ENCODE measurements at regions not wholly inside any gene's neighbourhood (a gene's known extent, or its start where the extent isn't known, plus 50 kb on each side); places are given as distances from the start of the nearest gene placed in this dataset.

DNA sequence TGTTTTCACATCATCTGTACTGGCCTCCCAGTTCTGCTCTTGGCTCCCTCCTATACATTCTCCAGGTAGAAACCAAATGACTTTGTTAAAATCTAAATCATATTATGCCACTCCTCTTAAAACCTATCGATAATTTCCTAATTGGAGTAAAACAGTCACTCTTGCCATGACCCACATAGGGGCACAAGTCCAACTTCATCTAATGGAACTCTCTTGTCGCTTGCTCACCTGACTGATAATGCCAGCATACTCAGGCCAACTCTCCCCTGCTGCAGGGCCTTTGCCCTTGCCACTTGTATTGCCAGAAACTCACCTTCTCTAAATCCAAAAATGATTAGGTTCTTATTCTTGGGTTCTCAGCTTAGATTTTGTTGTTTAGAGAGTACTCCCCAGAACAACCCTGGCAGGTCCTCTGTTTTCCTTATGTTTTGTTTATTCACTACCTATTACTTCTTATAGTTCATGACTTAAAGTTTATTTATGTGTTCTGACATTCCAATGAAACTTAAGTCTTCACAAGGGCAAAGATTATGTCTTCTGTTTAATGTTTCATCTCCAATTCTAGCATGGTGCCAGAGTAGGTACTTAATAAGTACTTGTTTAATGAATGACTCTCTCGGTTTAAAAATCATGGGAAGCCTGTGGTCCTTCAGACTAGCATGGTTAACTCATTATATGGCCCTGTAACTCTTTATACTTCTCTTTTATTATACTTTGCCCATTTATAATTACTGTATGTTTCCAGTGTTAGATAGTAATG lies 345.9 kb upstream of the SMIM30 start:
- intact Hi-C loops (cut with micrococcal nuclease; ENCODE audit: unreplicated experiment): no loop called here
- TF ChIP-seq, protein P1, sequence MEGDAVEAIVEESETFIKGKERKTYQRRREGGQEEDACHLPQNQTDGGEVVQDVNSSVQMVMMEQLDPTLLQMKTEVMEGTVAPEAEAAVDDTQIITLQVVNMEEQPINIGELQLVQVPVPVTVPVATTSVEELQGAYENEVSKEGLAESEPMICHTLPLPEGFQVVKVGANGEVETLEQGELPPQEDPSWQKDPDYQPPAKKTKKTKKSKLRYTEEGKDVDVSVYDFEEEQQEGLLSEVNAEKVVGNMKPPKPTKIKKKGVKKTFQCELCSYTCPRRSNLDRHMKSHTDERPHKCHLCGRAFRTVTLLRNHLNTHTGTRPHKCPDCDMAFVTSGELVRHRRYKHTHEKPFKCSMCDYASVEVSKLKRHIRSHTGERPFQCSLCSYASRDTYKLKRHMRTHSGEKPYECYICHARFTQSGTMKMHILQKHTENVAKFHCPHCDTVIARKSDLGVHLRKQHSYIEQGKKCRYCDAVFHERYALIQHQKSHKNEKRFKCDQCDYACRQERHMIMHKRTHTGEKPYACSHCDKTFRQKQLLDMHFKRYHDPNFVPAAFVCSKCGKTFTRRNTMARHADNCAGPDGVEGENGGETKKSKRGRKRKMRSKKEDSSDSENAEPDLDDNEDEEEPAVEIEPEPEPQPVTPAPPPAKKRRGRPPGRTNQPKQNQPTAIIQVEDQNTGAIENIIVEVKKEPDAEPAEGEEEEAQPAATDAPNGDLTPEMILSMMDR (IDR thresholded peaks at IDR 0.05; ENCODE audit: unreplicated experiment): no peak
- Mint-ChIP-seq H3K27ac (ENCODE audit: unreplicated experiment) (no peak overlapping the region), H3K36me3 (ENCODE audit: insufficient read depth, unreplicated experiment) (no peaks in the 10 kb centered on the region), H3K4me1 (ENCODE audit: low read depth, unreplicated experiment) (no peaks in the 10 kb centered on the region), H3K4me3 (ENCODE audit: low read depth, unreplicated experiment) (no peak overlapping the region), H3K27me3 (ENCODE audit: unreplicated experiment) (no peaks in the 10 kb centered on the region), H3K9me3 (ENCODE audit: low read depth, unreplicated experiment) (peaks cover 24% of the 10 kb centered on the region)
- no TSS peak for BruUV-seq (replicated peaks)
- DNase-seq: no peak
- CTCF ChIA-PET: no interaction called here

DNA sequence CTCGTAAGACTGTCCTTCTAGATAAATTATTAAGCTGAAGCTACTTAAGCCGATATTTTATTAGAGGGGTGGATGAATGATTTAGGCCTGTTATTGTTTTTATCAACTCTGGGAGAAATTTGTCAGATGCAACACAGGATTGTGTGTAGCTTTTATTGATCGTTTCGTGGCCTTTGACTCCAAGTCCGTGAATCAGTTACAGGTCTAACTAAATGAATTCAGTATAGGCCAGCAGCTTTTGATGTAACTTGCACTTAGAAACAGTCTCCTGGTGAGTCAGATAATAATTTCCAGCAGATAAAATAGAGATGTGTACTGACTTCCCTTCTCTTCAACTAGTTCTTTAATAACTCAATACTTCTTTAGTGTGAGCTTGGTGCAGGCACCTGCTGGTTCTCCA lies 341.7 kb upstream of the SMIM30 start:
- DNase-seq: no peak
- Mint-ChIP-seq H3K27me3 (ENCODE audit: unreplicated experiment) (no peaks in the 10 kb centered on the region), H3K4me3 (ENCODE audit: low read depth, unreplicated experiment) (no peak overlapping the region), H3K27ac (ENCODE audit: unreplicated experiment) (no peak overlapping the region), H3K36me3 (ENCODE audit: insufficient read depth, unreplicated experiment) (no peaks in the 10 kb centered on the region), H3K9me3 (ENCODE audit: low read depth, unreplicated experiment) (peaks cover 20% of the 10 kb centered on the region), H3K4me1 (ENCODE audit: low read depth, unreplicated experiment) (no peaks in the 10 kb centered on the region)
- CTCF ChIA-PET: no interaction called here
- no TSS peak for BruUV-seq (replicated peaks)
- intact Hi-C loops (cut with micrococcal nuclease; ENCODE audit: unreplicated experiment): no loop called here
- TF ChIP-seq, protein P1 (IDR thresholded peaks at IDR 0.05; ENCODE audit: unreplicated experiment): no peak

DNA sequence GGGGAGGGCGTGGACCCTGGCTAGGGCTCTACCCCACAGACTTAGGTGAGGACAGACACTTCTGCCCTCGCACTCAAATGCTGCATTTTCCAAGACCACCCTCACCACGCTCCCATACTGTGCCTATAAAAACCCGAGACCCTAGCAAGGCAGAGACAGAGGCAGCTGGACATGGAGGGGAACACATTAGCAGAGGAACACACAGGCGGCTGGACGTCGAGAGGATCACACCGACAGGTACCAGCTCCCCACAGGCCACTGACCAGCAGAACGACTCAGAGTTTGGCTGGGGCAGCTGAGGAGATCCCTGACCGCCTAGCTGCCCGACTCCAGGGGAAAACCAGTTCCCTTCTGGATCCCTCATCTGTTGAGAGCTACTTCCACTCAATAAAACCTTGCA lies 338.2 kb upstream of the SMIM30 start:
- CTCF ChIA-PET: no interaction called here
- H3K27ac Mint-ChIP-seq (ENCODE audit: unreplicated experiment): no peak overlapping the region
- peaks cover 8% of the 10 kb centered on the region for H3K9me3 Mint-ChIP-seq (ENCODE audit: low read depth, unreplicated experiment)
- no peaks in the 10 kb centered on the region for H3K27me3 Mint-ChIP-seq (ENCODE audit: unreplicated experiment)
- no peaks in the 10 kb centered on the region for H3K36me3 Mint-ChIP-seq (ENCODE audit: insufficient read depth, unreplicated experiment)
- no peak overlapping the region for H3K4me3 Mint-ChIP-seq (ENCODE audit: low read depth, unreplicated experiment)
- no peaks in the 10 kb centered on the region for H3K4me1 Mint-ChIP-seq (ENCODE audit: low read depth, unreplicated experiment)
- TF ChIP-seq, protein P1 (IDR thresholded peaks at IDR 0.05; ENCODE audit: unreplicated experiment): no peak
- intact Hi-C loops (cut with micrococcal nuclease; ENCODE audit: unreplicated experiment): no loop called here
- DNase-seq: no peak
- no TSS peak for BruUV-seq (replicated peaks)

DNA sequence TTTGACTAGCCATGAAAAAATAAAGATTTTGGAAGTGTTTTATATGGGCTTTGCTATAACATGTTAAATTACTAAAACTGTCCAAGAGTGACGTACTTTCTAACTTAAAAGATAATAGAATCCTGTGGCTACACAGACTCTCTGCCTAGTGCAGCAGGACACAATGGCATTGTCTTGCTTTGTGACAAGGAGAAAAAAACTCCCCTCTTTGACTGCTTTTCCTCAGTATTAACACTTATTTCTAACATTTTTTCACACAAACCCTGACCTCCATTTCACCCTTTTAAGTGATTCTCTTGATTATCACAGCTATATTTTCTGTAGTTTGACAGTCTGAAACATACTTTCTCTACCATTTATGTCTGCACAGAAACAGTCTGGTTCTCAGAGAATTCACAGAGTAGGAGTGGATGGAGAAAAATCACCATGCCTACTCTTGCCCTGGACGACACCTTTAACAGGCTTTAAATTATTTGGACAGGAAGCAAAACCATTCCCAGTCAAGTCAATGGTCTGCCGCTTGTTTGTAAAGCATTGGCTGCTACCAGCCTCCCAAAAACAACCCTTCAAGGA lies 336.3 kb upstream of the SMIM30 start:
- Mint-ChIP-seq H3K4me1 (ENCODE audit: low read depth, unreplicated experiment) (no peaks in the 10 kb centered on the region), H3K27ac (ENCODE audit: unreplicated experiment) (no peak overlapping the region), H3K9me3 (ENCODE audit: low read depth, unreplicated experiment) (peaks cover 6% of the 10 kb centered on the region), H3K4me3 (ENCODE audit: low read depth, unreplicated experiment) (no peak overlapping the region), H3K36me3 (ENCODE audit: insufficient read depth, unreplicated experiment) (no peaks in the 10 kb centered on the region), H3K27me3 (ENCODE audit: unreplicated experiment) (no peaks in the 10 kb centered on the region)
- TF ChIP-seq, protein P1 (IDR thresholded peaks at IDR 0.05; ENCODE audit: unreplicated experiment): no peak
- intact Hi-C loops (cut with micrococcal nuclease; ENCODE audit: unreplicated experiment): no loop called here
- CTCF ChIA-PET: interaction anchor here (0.7 kb wide), 1 partner anchor 19 kb away, joined by 5 read pairs; no protein-coding TSS in a partner anchor
- no TSS peak for BruUV-seq (replicated peaks)
- no peak for DNase-seq

Measured in Calu3 (cell line).